Keratinocyte (primary cell): ENCODE measurements at regions not wholly inside any gene's neighbourhood (a gene's known extent, or its start where the extent isn't known, plus 50 kb on each side); places are given as distances from the start of the nearest gene placed in this dataset.

Experiments
- CTCF ChIP-seq, 3 experiments: IDR thresholded peaks in 1 of 3; conservative IDR thresholded peaks in 1 of 3; optimal IDR thresholded peaks in 1 of 3; 2 replicates in 2 of 3; 3 replicates in 1 of 3; pipeline versions ENCODE3 to v1.5.1; 2011; ENCODE audit warnings: low read length in 3 of 3, mild to moderate bottlenecking in 3 of 3, moderate library complexity in 2 of 3, control low read depth in 1 of 3, inconsistent platforms in 1 of 3; ENCODE audit not compliant: insufficient read depth in 2 of 3; ENCODE audit errors: extremely low read depth in 1 of 3
- EZH2 ChIP-seq: IDR thresholded peaks from one replicate; pipeline ENCODE4 v1.6.1; 2012; ENCODE audit warnings: inconsistent platforms, mild to moderate bottlenecking, low read length, moderate library complexity

- no peak for TF ChIP-seq CTCF (optimal IDR thresholded peaks at IDR 0.05 in 1 of 3, IDR thresholded peaks at IDR 0.05 in 1 of 3, conservative IDR thresholded peaks at IDR 0.05 in 1 of 3; ENCODE audit: extremely low read depth in 1 of 3, insufficient read depth in 2 of 3, low read length in 3 of 3)
- TF ChIP-seq EZH2, result no peak
These were observed 54.2 kb upstream of the PIK3R4 start for GRCh38 chr3:130800829-130801228.
